ENCODE measurements at regions not wholly inside any gene's neighbourhood (a gene's known extent, or its start where the extent isn't known, plus 50 kb on each side); places are given as distances from the start of the nearest gene placed in this dataset.

DNA sequence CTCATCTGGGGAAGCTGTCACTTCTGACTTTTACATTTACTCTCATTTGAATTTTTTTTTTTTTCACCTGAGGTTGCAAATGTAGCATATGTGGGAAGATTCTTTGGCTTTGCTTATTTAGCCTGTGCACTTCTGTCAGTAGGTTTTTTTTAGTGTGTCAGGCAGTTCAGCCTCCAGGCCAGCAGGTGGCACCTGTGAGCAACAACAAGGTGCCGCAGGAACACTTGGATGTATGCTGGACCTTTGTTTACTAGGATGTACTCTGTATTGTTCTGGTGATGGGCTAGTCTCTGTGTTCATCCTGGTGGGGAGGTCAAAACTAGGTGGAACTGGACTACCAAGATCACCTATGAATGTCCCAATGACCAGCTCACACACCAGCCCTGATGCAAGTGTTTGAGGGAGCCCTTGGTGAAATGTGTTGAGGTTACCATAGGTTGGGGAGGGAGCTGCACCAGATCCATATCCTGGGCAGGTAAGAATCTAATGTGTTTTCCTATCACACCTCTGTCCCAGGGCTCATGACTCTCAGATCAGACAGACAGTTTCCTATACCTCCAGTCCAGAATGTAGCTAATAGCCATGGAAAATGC lies 618.2 kb downstream of the BRINP3 start:
- no peak for DNase-seq

DNA sequence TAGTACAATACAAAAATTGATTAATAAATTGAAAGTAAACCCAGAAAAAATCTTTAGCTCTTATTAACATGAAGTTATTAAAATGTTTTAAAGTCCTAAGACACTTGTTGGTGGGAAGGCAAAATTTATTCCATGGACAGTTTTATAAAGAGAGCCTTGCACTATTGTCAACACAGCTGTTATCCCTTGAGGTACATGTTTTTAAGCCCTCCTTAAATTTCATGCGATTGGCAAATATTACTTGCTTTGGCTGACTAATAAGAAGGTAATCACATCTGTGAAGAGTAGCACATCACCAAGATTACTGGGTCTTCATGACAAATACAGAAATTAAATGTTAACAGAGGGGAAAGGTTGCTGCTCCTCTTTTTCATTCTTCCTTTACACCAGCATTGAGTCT lies 611.1 kb downstream of the BRINP3 start:
- DNase-seq = no peak

DNA sequence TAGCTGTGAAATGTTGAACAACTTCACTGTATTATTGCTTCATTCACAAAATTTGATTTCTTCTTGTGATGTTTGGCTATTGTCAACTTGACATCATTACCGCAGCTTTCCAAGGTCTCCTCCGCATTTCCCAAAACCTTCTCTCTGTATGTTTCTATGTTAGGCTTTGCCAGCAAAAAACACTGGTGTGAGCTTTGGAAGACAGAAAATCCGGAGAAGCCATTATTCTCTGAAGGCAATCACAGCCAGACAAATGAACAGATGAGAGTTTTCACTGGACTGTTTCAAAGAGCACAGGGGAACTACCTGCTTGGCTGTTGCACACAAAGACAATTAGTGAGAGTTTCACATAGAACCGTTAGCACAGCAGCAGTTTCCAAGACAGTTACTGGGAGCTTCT lies 609.6 kb downstream of the BRINP3 start:
- no peak for DNase-seq

DNA sequence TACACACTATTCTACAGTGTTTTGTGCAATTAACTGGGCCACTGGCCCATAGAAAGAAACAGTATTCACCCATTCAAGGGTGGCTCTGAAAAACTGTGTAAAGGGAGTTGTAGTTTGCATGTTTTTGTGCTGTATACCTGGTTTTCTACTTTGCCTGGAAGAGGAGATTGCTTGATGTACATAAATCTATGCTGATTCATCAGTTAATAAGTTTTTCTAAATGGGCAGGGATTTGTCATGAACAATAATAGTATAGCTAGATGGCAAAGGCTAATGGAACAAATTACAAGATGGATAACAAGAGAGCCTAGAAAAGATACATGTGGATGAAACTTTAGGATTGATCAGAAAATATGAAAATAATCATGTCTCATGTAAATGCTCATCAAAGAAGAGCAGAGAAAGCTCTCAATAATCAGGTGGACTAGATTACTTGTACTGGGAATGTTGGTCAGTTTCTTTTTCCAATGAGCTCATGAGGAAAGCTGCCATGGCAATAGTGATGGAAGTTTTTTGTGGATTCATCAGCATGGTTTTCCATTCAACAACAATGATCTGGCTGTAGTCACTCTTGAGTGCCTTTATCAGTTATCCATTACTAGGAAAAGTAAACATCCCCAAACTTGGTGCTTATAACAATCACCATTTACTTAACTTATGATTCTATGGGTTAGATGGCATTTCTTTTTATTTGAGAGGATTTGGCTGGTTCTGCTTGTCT lies 602.8 kb downstream of the BRINP3 start:
- no peak for DNase-seq

DNA sequence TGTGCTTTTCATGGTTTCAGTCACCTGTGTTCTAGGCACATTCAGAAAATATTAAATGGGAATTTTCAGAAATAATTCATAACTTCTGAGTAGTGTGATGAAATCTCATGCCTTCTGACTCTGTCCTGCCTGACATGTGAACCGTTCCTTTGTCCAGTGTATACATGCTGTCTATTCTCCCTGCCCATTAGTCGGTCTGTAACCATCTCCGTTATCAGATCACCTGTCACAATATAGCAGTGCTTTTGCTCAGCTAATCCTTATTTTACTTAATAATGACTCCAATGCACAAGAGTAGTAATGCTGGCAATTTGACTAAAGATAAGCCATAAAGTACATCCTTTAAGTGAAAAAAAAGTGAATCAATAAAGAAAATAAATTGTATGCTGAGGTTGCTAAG lies 597.5 kb downstream of the BRINP3 start:
- DNase-seq = no peak

DNA sequence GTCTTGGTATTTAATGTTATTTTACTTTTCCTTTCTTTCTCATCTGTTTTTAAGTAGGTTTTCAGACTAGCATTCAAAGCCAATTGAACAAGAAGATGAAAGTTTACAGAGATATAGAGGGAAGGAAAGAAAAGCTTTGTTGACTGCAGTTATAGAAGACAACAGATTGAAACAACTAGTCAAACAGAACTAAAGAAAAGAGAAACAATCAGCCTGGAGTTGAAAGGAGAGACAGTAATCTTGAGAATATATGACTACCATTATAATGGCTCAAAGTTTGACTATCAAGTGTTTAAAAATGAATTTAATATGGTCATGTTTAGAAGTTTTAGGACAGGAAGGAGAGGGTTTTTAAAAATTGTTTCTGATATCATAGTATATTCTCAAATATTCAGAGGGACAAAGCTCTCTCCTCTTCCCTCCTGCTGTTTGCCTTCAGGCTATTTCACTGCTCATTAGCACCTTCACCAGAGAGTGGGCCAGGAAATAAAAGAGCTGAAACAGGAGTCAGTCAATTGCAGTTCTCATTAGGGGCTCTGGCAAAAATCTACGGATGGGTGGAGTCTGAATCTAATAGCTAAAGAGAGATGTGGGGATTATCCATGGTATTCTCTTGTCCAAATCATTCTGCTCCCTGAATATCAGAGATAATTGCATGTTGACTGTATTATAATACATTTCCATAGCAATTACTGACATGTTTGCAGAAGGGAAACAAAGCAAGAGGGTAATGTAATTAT lies 577.8 kb downstream of the BRINP3 start:
- no peak for DNase-seq

DNA sequence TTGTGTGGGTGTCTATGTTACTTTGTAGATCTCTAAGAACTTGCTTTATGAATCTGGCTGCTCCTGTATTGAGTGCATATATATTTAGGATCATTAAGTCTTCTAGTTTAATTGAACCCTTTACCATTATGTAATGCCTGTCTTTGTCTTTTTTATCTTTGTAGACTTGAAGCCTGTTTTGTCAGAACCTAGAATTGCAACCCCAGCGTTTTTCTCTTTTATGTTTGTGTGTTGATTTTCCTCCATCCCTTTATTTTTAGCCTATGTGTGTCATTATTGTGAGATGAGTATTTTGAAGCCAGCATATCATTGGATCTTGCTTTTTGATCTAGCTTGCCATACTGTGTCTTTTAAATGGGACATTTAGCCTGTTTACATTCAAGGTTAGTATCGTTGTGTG lies 573.2 kb downstream of the BRINP3 start:
- DNase-seq = no peak

DNA sequence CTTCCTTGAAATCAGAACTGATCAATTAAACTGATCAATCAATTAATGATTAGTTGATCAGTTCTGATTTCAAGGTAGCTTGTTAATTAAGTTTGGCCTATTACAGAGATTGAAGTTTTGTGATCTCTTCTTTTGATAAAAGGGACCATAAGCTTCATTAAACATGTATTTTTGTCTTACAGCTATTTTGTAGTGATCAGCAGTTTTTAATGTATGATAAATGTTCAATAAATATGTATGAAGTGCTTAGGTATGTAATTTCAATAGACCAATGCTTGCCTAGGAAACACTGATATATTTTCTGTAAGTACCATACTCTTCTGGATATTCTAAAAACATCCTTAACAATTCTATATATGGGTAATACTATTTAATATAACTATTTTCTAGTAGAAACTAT lies 569.6 kb downstream of the BRINP3 start:
- DNase-seq = no peak

DNA sequence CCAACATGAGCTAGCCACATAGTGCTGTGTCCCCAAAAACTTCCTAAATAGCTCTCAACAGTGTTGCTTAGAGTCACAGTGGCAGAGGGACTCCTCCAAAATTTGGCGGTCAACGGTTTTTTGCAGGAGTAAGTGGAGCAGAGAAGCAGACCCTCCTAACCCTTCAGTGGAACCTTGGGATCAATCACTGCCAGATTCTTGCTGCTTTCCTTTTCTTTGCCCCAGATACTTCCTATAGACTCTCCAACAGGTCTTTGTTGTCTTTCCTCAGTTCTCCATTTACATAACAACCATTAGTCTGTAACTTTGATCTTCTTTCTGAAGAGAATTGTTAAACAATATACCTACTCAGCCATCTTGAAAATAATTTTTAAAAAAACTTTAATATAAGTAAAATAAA lies 556.1 kb downstream of the BRINP3 start:
- no peak for DNase-seq

DNA sequence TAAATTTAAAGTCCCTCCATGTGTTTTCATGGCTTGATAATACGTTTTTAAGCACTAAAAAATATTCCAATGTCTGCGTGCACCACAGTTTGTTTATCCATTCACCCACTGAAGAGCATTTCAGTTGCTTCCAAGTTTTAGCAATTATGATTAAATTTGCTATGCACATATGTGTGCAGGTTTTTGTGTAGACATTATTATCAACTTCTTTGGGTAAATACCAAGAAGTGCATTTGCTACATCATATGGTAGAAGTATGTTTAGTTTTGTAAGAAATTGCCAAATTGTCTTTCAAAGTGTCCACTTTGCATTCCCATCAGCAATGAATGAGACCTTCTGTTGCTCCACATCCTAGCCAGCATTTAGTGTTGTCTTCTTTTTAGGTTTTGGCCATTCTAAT lies 550.0 kb downstream of the BRINP3 start:
- no peak for DNase-seq

DNA sequence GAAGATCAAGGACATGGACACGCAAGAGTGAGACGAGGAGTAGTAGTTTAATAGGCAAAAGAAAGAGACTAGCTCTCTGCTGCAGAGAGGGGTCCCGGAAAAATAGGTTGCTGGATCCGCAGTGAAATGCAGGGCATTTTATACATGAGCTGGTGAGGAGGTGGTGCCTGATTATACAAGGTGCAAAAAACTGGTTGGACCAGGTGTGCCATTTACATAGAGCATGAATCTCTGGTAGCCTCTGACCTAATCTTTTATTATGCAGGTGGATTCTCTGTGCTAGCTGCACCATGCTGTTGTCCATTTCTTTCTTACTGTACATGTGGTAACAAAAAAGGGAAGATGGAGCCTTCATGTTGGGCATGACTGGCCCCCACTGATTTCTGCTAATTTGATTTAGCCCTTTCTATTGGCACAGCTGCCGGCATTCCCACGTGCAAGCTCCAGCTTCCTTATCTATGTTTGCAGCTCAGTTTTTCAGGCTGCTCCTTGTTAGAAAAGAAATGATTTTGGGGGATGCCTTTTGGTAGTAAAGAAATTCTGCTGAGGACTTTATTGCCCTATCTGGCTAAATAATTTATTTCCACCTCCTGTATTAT lies 548.1 kb downstream of the BRINP3 start:
- no peak for DNase-seq

DNA sequence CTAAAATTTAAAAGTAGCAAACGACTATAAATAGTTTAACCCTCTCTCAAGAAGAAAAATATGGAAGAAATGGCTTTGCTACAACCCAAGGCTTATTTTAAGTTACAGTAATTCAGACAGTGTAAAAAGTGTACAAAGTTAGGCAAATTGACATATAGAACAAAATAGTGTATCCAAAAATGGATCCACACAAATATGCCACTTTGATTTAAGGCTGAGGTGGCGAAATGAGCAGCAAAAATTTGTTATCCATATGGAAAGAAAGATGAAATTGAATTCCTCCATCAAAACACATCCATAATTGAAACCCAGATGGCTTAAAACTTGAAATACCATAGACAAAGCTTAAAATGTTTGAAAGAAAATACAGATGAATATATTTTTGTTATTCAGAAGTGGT lies 540.8 kb downstream of the BRINP3 start:
- no peak for DNase-seq

DNA sequence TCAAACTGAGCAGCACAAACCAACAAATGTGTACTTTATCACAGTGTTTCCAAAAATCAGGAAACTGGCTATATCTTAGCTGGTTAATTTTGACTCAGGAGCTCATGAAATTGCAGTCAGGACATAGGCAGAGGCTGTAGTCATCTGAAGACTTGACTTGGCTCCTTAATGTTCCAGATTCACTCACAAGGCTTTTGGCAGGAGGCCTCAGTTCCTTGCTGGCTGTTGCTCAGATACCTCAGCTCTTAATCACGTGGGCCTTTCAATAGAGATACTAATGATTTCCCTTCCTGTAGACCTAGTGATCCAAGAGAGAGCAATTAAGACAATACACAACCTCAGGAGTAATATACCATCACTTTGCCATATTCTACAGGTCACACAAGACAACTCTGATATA lies 537.7 kb downstream of the BRINP3 start:
- DNase-seq = no peak

DNA sequence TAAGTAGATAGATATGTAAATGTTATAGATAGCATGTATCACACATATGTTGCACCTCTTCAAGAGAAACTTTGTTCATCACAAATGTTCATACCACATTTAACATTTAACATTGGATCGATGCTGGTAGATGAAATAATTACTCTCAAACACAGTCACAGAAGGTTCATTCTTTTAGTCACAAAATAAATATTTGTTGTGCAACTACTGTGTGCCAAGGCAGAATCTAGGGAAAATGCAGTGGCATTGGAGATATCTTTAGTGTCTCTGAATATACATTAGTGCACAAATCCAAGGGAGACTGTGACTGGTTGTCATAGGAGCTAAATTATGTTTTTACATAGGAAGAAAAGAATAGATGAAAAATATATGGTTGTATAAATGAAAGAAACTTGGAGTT lies 535.7 kb downstream of the BRINP3 start:
- no peak for DNase-seq

DNA sequence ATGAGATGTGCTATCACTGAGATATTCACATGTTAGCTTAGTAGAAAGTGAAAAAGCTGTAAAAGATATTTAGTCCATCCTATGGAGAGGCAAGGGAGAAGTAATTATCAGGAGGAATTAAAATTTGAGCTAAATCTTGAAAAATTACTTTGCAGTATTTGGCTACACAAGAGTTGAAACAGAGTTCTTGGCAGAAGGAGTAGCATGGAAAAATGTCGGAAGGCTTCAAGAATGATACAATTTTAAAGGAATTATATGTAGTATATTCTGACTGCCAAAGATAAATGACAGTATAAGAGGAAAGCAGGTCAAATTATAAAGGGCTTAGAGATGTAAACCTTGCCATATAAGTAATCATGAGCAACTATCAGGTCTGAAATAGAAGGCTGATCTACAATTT lies 518.9 kb downstream of the BRINP3 start:
- no peak for DNase-seq

DNA sequence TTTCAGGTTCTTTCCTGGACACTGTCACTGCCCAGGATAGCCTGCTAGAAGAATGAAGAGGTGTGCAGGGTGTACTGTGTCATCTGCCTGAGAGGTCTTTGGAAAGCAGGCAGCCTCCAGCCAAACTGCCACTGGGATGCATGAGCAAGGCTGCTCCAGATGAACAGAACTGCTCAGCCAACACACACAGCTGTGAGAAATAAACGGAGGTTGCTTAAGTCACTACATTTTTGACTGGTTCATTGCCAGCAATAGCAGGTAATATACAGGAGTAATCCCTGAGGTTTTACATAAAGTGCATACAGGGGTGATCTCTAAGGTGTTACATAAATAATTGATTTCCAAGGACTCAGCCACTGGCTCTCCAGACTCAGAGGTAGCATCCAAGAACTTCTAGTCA lies 516.9 kb downstream of the BRINP3 start:
- no peak for DNase-seq

DNA sequence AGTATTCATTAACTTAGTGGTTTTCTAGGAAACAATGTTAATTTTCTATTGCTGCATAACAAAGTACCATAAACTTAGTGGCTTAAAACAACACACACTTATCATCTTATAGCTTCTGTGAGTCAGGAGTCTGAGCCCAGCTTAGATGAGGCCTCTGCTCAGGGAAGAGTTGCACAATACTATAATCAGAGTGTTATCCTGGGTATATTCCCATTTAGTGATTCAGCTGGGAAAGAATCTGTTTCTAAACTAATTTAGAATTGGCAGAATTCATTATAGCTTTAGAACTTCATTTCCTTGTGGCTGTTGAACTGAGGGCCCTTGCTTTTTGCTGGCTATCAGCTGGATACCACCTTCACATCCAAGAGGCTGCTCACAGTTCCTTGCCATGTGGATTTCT lies 515.5 kb downstream of the BRINP3 start:
- no peak for DNase-seq

DNA sequence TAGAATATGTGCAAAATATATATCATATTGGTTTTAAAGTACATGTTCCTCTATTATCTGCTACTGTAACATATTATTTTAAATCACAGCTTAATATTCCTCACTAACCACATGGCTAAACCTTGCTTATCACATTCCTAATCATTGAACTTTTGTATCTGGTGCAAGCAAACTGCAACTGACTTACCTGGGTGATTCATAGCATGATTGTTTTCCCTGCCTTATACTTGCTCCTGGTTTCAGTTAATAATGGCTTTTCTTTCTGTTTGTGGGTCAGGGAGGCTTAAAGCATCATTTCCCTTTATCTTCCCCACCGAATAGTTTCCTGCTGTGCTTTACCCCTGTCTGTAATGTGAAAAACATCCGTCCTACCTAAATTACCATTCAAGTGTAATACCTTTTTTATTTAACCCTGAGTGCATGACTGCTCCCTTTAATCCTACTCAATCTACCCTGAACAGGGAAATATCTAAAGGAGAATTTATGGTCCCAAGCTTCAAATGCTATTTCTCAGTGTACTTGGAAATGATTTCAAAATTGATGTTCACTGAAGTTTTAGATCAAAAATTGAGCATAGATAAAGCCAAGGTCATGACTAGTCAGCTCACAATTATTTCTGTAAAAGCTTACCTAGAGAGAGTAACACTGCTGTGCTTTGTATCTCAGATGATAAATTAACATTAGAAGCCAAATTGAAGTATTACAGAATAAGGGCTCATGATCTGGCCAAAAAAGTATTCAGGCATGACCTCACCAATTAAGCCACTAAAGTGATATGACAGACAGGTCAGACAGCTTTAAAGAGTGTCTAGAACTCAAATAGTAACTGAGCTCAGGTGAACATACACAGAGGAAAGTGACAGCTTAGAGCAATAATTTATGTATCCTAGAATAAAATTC lies 507.1 kb downstream of the BRINP3 start:
- no peak for DNase-seq

DNA sequence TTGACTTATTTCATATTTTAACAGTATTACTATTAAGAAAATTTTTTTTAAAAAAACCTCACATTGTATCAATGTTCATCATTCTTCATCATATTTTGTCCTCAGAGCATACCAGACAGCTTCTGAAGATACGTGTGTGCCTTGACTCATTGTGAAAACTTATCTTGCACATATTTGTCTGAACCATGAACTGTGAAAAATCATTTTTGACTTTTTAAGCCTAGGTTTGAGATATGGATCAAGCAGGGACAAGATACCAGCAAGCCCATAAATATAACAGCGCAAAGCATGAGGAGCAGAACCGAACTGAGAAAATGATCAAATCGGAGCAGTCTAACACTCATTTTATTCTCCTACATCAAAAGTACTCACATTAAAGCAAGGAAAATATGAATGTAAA lies 506.0 kb downstream of the BRINP3 start:
- DNase-seq = no peak

DNA sequence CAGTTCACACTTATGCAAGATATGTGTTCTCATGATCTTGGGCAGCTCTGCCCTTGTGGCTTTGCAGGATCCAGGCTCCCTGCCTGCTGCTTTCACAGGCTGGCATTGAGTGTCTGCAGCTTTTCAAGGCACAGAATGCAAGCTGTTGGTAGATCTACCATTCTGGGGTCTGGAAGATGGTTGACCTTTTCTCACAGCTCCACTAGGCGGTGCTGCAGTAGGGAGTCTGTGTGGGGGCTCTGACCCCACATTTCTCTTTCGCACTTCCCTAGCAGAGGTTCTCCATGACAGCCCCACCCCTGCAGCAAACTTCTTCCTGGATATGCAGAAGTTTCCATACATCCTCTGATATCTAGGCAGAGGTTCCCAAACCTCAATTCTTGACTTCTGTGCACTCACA lies 500.5 kb downstream of the BRINP3 start:
- no peak for DNase-seq

DNA sequence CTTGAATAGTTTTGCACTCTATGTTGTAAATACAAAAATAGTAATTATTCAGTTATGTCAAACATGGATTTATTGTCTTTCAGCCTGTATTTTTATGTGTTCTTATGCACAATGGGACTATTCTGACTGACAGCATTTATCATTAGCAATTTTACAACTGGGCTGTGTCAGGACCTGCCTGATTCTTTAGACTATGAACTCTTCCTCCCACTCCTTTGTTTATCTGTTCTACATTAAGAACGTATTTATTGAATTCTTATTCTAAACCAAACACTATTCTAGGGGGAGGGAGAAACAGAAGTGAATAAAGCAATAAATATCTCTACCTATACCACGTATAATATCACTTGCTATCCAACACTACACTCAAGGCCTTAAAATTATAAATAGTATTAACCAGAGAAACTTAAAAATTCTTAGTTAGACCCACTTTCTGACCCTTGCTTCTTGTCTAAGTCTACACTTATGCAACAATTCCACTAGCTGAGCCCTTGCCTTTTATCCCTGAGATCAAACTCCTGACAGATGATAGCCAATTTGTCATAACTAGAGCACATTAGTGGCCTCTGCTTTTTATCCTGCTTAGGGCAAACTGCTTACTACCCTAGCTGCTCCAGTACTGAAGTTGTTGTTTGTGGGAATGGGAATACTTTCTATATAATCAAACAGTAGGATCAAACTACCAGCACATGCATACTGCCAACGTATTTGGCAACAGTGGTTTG lies 494.3 kb downstream of the BRINP3 start:
- DNase-seq = no peak

DNA sequence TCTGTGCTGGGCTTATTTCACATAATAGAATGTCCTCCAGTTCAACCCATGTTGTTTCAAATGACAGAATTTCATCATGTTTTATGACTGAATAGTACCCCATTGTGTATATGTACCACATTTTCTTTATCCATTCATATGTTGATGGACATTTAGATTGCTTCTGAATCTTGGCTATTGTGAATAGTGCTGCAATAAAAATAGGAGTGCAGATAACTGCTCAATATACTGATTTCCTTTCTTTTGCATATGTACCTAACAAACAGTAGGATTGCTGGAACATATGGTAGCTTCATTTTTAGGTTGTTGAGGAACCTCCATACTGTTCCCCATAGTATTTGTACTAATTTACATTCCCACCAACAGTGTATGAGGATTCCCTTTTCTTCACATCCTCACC lies 491.1 kb downstream of the BRINP3 start:
- DNase-seq = no peak
